Stimulated activated effector memory CD8-positive, alpha-beta T cell treated with anti-CD3 and anti-CD28 coated beads, Interleukin-12 subunit alpha, Interleukin-12 subunit beta, amount 100 ng/mL, for 72 hours (primary cell): ENCODE measurements at regions not wholly inside any gene's neighbourhood (a gene's known extent, or its start where the extent isn't known, plus 50 kb on each side); places are given as distances from the start of the nearest gene placed in this dataset.

Experiments
- ATAC-seq: fragments of 150-1000 bp; cut with Tn5 transposase; 2 replicates; pipeline ENCODE4 v1.10.0; 2021
- DNase-seq, 2 donors: peaks; one replicate each; pipeline ENCODE4 v3.0.0; 2021 to 2022; ENCODE audit warnings: low spot score in 2 of 2
- H3K27ac Mint-ChIP-seq: one replicate; pipeline ENCODE4 v1.8.0; 2022; ENCODE audit warnings: mild to moderate bottlenecking, mixed read lengths
- H3K36me3 Mint-ChIP-seq: one replicate; pipeline ENCODE4 v1.8.0; 2022; ENCODE audit warnings: mild to moderate bottlenecking, mixed read lengths
- H3K4me1 Mint-ChIP-seq: one replicate; pipeline ENCODE4 v1.8.0; 2022; ENCODE audit warnings: mixed read lengths
- H3K4me3 Mint-ChIP-seq: one replicate; pipeline ENCODE4 v1.8.0; 2022; ENCODE audit warnings: mild to moderate bottlenecking, mixed read lengths
- H3K9me3 Mint-ChIP-seq: one replicate; pipeline ENCODE4 v1.8.0; 2022; ENCODE audit warnings: mixed read lengths

DNA sequence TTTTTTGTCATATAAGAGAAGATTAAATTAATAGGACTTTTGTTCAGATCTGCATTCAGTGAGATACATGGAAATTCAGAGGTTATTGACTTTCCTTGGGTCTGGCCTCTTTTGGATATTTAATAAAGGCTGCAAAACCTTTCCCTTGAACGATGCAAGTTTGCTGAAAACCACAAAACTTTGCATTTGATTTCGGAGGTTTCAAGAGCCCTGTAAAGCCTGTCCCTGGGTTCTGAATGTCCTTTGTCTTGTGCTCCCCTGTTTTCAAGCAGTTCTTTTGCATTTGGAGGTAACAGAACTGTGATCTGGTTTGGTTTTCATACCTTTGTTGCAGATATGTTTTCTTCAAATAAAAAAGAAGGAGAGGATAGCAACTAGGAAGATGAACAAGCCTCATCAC, 188.1 kb upstream of the DMRT1 start:
- no peak for DNase-seq
- Mint-ChIP-seq H3K27ac (no peak overlapping the region), H3K36me3 (no peaks in the 10 kb centered on the region), H3K9me3 (no peaks in the 10 kb centered on the region), H3K4me3 (no peak overlapping the region), H3K4me1 (peaks cover 26% of the 10 kb centered on the region)
- ATAC-seq, result no peak

DNA sequence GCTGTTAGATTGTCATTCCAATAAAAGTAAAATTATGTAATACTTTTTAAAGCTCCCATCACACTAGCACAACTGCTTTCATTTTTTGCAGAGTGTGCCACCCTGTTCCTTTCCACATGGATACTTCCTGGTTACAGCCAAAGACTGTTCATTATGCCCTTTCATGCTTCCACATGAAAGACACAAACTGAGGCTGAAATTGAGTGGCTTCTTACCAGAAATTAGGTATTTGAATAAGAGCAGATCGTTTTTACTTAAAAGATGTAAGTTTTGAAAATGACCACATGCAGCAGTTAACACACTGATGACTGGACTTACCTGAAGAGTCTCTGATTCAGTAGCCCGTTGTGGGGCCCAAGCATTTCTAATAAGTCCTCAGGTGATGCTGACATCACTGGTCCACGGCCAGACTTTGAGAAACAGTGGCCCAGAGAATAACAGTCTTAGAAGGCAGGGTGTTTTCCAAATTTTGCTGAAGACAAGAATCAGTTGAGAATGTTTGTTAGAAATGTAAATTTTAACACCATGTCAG, 187.6 kb upstream of the DMRT1 start:
- Mint-ChIP-seq H3K27ac (no peak overlapping the region), H3K4me1 (peaks cover 25% of the 10 kb centered on the region), H3K36me3 (no peaks in the 10 kb centered on the region), H3K4me3 (no peak overlapping the region), H3K9me3 (no peaks in the 10 kb centered on the region)
- no peak for ATAC-seq
- DNase-seq, result no peak

DNA sequence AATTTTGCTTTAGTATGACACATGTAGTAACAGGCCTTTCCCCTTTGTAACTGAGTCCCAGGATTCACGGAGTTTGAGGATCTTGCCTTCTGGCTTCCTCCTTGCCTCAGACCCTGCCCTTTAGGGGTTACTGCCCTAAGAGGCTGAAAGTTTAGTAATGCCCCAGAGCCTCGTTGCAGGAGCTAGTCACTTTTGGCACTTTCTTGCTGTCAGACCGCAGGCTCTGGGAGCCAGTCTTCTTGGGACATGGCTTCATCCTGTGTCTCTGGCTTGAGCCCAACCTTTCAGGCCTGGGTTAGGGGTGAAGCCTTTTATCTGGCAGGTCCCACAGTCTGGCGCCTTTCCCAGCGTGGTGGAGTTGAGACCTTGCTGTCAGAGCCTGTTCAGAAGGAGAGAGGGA, 185.6 kb upstream of the DMRT1 start:
- H3K4me1 Mint-ChIP-seq, result peaks cover 7% of the 10 kb centered on the region
- no peaks in the 10 kb centered on the region for H3K36me3 Mint-ChIP-seq
- ATAC-seq (no peak), DNase-seq (no peak)
- no peaks in the 10 kb centered on the region for H3K9me3 Mint-ChIP-seq
- H3K4me3 Mint-ChIP-seq, result no peak overlapping the region
- no peak overlapping the region for H3K27ac Mint-ChIP-seq

DNA sequence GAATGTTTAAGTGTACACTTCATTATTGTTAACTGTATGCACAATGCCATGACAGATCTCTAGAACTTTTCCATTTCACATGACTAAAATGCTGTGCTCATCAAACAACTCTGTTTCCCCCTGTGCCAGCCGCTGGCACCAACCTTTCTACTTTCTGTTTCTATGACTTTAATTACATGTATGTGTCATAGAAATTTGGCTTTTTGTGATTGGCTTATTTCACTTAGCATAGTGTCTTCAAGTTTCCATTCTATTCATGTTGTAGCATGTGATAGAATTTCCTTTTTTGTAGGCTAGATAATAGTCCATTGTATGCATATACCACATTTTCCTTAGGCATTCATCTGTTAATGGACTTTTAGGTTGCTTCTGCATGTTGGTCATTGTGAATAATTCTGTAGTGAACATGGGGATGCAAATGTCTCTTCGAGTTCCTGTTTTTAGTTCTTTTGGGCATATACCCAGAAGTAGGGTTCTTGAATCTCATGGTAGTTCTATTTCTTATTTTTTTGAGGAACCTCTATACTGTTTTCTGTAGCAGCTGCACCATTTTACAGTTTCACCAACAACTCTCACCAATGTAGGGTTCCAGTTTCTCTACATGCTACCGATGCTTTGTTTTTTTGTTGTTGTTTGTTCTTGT, 184.4 kb upstream of the DMRT1 start:
- DNase-seq (no peak), ATAC-seq (peak; percentile 53)
- no peak overlapping the region for H3K4me3 Mint-ChIP-seq
- peaks cover 7% of the 10 kb centered on the region for H3K4me1 Mint-ChIP-seq
- H3K9me3 Mint-ChIP-seq, result no peaks in the 10 kb centered on the region
- no peaks in the 10 kb centered on the region for H3K36me3 Mint-ChIP-seq
- H3K27ac Mint-ChIP-seq, result no peak overlapping the region

DNA sequence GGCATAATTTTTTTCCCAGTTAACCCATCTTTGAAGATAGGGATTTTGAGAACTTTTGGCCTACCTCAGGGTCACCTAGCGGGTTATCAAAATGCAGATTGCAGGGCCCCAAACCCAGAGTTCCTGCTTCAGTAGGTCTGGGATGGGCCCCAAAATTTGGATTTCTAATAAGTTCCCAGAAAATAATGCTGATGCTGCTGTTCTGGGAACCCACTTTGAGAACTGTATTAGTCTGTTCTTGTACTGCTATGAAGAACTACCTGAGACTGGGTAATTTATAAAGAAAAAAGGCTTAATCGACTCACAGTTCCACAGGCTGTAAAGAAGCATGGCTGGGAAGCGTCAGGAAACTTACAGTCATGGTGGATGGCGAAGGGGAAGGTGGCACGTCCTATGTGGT, 182.2 kb upstream of the DMRT1 start:
- Mint-ChIP-seq H3K4me1 (peaks cover 7% of the 10 kb centered on the region), H3K4me3 (no peak overlapping the region), H3K9me3 (no peaks in the 10 kb centered on the region), H3K36me3 (no peaks in the 10 kb centered on the region), H3K27ac (no peak overlapping the region)
- DNase-seq (no peak), ATAC-seq (no peak)

DNA sequence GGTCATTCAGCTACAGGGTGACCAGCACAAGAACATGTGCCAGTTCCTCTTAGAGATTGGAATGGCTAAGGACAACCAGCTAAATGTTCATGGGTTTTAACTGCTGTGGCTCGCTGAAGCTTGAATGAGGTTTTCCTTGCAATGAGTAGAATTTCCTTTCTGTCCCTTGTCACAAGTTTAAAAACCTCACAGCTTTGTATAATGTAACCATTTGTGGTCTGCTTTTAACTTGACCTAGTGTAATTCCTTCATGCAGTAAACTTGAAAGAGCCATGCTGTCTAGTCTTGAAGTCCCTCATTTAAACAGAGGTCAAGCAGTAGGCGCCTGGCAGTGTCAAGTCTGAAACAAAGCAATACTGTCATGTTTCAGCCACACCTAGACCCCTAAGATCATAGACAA, 181.3 kb upstream of the DMRT1 start:
- Mint-ChIP-seq H3K4me1 (peaks cover 7% of the 10 kb centered on the region), H3K9me3 (no peaks in the 10 kb centered on the region), H3K27ac (no peak overlapping the region), H3K4me3 (no peak overlapping the region), H3K36me3 (no peaks in the 10 kb centered on the region)
- DNase-seq, result no peak
- ATAC-seq, result no peak

DNA sequence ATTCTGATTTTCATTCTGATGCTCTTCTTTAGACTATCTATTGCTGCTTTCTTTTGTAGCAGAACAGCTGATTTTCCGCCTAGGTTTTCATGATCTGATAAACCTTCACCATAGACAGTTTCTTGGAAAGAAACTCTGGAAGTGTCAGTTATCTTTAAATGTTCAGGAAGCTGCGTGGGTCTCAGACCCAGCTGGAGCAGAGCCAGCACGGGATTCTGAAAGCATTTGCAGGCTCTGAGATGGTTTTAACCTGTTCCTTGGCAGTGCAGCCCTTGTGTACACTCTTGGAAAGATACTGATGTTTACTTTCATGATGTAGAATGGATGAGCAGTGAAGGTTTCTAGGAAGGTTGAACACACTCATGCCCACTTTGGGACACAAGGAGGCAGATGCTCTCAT, 178.0 kb upstream of the DMRT1 start:
- DNase-seq, result no peak
- H3K9me3 Mint-ChIP-seq, result peaks cover 5% of the 10 kb centered on the region
- no peaks in the 10 kb centered on the region for H3K36me3 Mint-ChIP-seq
- H3K27ac Mint-ChIP-seq, result no peak overlapping the region
- no peak overlapping the region for H3K4me3 Mint-ChIP-seq
- no peaks in the 10 kb centered on the region for H3K4me1 Mint-ChIP-seq
- no peak for ATAC-seq

DNA sequence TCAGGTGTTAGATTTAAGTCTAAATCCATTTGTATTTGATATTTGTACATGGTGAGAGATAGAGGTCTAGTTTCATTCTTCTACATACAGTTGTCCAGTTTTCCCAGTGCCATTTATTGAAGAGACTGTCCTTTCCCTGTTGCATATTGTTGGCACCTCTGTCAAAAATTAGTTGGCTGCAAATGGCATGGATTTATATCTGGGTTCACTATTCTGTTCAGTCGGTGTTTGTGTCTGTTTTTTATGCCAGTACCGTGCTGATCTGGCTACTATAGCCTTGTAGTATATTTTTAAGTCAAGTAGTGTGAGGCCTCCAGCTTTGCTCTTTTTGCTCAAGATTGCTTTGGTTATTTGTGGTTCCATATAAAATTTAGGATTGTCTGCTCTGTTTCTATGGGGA, 176.2 kb upstream of the DMRT1 start:
- ATAC-seq (no peak), DNase-seq (no peak)
- Mint-ChIP-seq H3K4me1 (no peaks in the 10 kb centered on the region), H3K27ac (no peak overlapping the region), H3K4me3 (no peak overlapping the region), H3K36me3 (no peaks in the 10 kb centered on the region), H3K9me3 (peaks cover 7% of the 10 kb centered on the region)

DNA sequence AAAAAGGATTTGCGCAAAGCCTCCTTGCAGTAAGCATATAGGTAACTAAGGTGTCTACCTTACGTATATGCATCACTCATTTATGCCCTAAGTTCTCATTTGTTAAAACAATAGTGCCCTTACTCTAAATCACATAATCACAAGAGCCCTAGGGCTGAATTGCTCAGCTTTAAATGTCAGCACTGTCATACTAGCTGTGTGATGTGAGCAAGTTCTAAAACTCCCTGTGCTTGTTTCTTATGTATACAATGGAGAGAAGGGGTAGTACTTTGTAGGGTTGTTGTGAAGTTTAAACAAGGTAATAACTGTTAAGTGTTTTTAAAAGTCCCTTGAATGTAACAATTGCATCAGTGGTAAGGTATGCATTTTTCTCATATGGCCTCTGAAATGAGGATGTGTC, 169.5 kb upstream of the DMRT1 start:
- Mint-ChIP-seq H3K4me3 (no peak overlapping the region), H3K4me1 (no peaks in the 10 kb centered on the region), H3K9me3 (peaks cover 7% of the 10 kb centered on the region), H3K36me3 (no peaks in the 10 kb centered on the region), H3K27ac (no peak overlapping the region)
- DNase-seq, result no peak
- no peak for ATAC-seq

DNA sequence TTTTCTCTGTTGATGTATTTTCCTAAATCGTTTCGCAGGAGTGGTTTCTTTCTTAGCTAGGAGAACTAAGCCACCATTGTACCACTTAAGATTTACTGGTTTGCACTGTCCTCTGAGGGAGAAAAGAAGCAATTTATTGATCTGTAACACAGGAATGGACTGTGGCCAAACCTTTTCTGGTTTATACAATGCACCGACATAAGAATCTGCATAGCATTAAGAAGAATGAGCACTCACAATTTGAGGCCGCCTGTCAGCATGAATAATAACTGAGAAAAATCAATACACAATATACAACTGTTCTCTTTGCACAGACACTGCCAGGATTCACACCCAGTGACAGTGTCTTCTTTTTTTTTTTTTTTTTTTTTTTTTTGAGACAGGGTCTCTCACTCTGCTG, 168.6 kb upstream of the DMRT1 start:
- H3K9me3 Mint-ChIP-seq, result peaks cover 7% of the 10 kb centered on the region
- H3K4me1 Mint-ChIP-seq, result peaks cover 8% of the 10 kb centered on the region
- ATAC-seq, result no peak
- H3K4me3 Mint-ChIP-seq, result no peak overlapping the region
- no peak for DNase-seq
- H3K36me3 Mint-ChIP-seq, result no peaks in the 10 kb centered on the region
- H3K27ac Mint-ChIP-seq, result no peak overlapping the region

DNA sequence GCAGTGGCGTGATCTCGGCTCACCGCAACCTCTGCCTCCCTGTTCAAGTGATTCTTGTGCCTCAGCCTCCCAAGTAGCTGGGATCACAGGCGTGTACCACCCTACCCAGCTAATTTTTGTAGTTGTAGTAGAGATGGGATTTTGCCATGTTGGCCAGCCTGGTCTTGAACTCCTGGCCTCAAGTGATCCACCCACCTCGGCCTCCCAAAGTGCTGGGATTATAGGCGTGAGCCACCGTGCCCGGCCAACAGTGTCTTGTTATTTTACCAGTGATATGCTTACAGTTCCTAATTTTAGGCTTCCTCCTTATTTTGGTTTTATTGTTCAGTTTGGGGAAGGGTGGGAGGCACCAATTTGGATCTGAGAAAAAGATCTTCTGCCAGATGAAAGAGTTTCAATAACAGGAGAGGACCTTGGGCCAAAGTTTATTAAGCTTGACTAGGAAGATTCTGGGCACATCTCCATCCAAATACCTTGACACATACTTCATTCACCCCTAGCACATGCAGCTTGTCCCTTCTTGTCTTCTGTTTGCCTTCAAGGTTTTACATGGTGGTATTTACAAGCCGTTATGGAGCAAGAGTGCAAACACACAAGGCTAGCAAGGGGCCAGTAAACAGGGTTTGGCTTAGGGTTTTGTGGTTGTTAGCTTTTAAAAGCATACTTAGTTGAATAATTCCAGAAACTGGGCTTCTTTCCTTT, 168.1 kb upstream of the DMRT1 start:
- H3K4me3 Mint-ChIP-seq, result no peak overlapping the region
- H3K27ac Mint-ChIP-seq, result no peak overlapping the region
- no peaks in the 10 kb centered on the region for H3K36me3 Mint-ChIP-seq
- peaks cover 10% of the 10 kb centered on the region for H3K4me1 Mint-ChIP-seq
- DNase-seq, result no peak
- peaks cover 4% of the 10 kb centered on the region for H3K9me3 Mint-ChIP-seq
- no peak for ATAC-seq

DNA sequence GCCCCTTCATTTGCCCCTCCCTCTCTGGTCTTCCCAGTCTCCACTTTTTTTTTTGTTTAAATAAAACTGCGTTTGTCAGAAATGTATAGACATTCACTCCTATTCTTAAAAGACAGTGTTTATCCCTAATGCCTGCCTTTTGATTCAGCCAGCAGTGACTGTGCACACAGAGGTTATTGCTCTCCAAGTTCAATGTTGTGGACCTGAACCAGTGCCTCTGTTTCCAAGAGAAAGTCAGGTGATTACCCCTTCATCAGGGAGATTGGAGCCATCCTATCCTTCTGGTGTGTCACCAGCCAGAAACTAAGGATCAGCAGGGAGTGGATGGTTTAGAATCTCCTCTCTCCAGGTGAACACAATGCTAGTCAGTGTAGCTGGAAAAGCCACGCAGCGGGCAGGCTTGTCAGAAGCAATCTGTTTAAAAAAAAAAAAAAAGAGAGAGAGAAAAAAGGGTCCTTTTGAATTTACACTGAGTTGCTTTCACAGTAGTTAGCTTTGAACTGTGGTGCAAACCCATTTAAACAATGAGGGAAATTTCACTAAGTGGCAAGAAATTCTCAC, 167.5 kb upstream of the DMRT1 start:
- no peak for DNase-seq
- no peaks in the 10 kb centered on the region for H3K36me3 Mint-ChIP-seq
- peaks cover 10% of the 10 kb centered on the region for H3K4me1 Mint-ChIP-seq
- ATAC-seq, result no peak
- no peak overlapping the region for H3K4me3 Mint-ChIP-seq
- H3K9me3 Mint-ChIP-seq, result peaks cover 3% of the 10 kb centered on the region
- H3K27ac Mint-ChIP-seq, result no peak overlapping the region

DNA sequence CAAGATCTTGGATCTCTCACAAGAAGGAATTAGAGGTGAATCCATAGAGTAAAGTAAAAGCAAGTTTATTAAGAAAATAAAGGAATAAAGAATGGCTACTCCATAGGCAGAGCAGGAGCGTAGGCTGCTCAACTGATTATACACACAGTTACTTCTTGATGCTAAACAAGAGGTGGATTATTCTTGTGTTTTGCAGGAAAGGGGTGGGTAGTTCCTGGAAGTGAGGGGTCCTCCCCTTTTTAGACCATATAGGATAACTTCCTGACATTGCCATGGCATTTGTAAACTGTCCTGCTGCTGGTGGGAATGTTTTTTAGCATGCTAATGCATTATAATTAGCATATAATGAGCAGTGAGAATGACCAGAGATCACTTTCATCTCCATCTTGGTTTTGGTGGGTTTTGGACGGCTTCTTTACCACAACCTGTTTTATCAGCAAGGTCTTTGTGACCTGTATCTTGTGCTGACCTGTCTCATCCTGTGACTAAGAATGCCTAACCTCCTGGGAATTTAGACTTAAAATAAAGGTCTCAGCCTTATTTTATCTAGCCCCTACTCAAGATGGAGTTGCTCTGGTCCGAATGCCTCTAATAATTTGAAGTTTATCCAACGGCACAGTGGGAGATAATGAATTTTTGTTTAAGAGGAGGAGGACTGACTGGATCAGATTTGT, 165.7 kb upstream of the DMRT1 start:
- Mint-ChIP-seq H3K36me3 (no peaks in the 10 kb centered on the region), H3K4me1 (peaks cover 10% of the 10 kb centered on the region), H3K4me3 (no peak overlapping the region), H3K9me3 (no peaks in the 10 kb centered on the region), H3K27ac (no peak overlapping the region)
- no peak for DNase-seq
- no peak for ATAC-seq

DNA sequence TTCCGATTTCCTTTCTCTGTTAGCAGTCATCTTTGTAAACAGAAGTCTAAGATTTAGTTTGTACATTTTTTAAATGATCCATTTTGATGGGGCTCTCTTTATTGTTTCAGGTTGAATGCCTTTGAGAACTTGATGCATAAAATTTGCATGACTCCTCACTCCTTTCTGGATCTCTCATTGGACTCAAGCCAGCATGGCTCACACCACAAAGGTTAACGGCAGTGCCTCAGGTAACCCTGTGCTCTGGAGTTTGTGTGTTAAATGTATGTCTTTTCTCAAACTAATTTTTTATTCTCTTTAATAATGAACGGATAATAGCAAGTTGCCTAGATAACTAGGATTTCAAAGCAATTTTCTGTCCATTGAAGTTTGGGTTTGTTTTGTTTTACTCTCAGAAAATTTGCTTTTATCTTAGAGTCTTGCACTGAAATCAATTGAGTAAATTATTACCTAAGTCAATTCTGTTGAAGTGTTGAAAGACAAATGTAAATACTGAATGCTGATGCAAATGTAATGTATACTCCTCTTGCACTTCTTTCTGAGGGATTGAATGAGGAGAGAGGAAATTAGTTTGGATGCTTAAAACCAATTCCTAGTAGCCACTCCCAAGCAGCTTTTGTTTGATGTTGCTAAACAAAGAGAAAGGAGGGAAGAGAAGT, 164.6 kb upstream of the DMRT1 start:
- H3K4me3 Mint-ChIP-seq, result peak overlapping the region; percentile 40
- ATAC-seq, result no peak
- peaks cover 10% of the 10 kb centered on the region for H3K4me1 Mint-ChIP-seq

DNA sequence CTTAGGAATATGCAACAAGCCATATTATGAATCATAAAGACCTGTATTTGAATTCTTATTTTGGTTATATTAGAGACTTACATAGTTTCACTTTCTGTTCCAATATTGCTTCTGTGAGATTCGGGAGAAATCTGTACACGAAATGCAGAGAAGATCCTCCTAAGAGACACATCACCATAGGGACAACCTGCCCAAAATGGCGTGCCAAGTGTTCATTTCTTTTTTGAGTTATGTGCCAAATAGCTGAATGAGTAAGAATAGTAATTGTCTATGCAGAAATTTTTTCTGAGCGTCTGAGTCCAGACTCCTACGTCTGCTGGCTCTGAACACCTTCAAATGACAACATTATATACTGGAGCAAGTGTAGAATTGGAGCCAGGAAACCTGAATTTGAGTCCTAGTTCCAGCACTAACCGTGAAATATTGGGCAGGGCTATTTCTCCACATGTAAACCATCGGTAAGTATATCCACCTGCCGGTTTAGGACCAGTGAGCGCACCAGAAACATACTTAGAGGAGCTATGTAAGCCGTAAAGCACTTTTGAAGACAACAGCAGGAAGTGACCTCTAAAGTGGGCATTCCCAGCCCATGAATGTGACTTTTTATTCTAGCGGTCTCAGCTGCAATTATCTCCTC, 163.9 kb upstream of the DMRT1 start:
- DNase-seq (no peak), ATAC-seq (no peak)
- Mint-ChIP-seq H3K36me3 (no peaks in the 10 kb centered on the region), H3K27ac (no peak overlapping the region), H3K4me1 (peaks cover 10% of the 10 kb centered on the region), H3K4me3 (peak overlapping the region; percentile 40), H3K9me3 (no peaks in the 10 kb centered on the region)

More for the DNA sequence above, 164.6 kb upstream of the DMRT1 start:
- Mint-ChIP-seq H3K9me3 (no peaks in the 10 kb centered on the region), H3K36me3 (no peaks in the 10 kb centered on the region), H3K27ac (no peak overlapping the region)
- no peak for DNase-seq
